GM12878 (cell line): ENCODE measurements at regions not wholly inside any gene's neighbourhood (a gene's known extent, or its start where the extent isn't known, plus 50 kb on each side); places are given as distances from the start of the nearest gene placed in this dataset.

ENCODE experiments used
- ATAC-seq: fragments of 200-7000 bp; cut with Tn5 transposase; 3 replicates; pipeline ENCODE4 v1.9.1; 2020; ENCODE audit warnings: mild to moderate bottlenecking, moderate library complexity
- BruUV-seq: library from RNA; stranded (reverse); fragments of 400-500 nt; replicated peaks from 2 replicates; lab custom pipeline; 2021; lab: Mats Ljungman, UMichigan
- CTCF ChIA-PET: fragments of 300-600 bp; sonication (Branson Sonifier 250); formaldehyde crosslinking; extraction: SDS; loops from one replicate; lab custom pipeline; 2021; ENCODE audit warnings: inconsistent platforms; lab: Yijun Ruan, JAX
- POLR2A ChIA-PET: fragments of 350-600 bp; formaldehyde crosslinking; extraction: SDS; loops from one replicate; lab custom pipeline; 2021; ENCODE audit warnings: inconsistent platforms; lab: Charles Lee
- RAD21 ChIA-PET: fragments of 300-600 bp; sonication (Branson Sonifier 250); formaldehyde crosslinking; loops from one replicate; lab custom pipeline; 2023; ENCODE audit warnings: antibody characterized with exemption; ENCODE audit not compliant: unreplicated experiment; lab: Charles Lee
- SMC1A ChIA-PET: fragments of 300-600 bp; sonication (Branson Sonifier 250); formaldehyde crosslinking; loops from one replicate; lab custom pipeline; 2023; ENCODE audit not compliant: unreplicated experiment, uncharacterized antibody; lab: Charles Lee
- DNase-seq: peaks from one replicate; pipeline ENCODE4 v3.0.0-alpha.2; 2011; ENCODE audit warnings: low read depth, low spot score
- FAIRE-seq: peaks from 3 replicates; lab custom pipeline; 2011; peaks lifted over from hg19 to GRCh38; lab: Jason Lieb, UNC
- H2AFZ ChIP-seq: 2 replicates; pipeline ENCODE4 v1.6.0; 2011; ENCODE audit warnings: low read depth, low read length, control low read depth; ENCODE audit not compliant: control insufficient read depth
- H3K27ac ChIP-seq: 2 replicates; pipeline ENCODE4 v1.5.1; 2011; ENCODE audit warnings: control low read depth; ENCODE audit not compliant: control insufficient read depth, insufficient read depth
- H3K27me3 ChIP-seq, 2 experiments: replicated peaks in 1 of 2; 2 replicates each; pipeline versions ENCODE4 v1.6.0 to v1.6.1; 2011; ENCODE audit warnings: low read length in 1 of 2; ENCODE audit not compliant: control insufficient read depth in 2 of 2, insufficient read depth in 2 of 2
- H3K36me3 ChIP-seq, 2 experiments: 2 replicates each; pipeline ENCODE4 v1.5.1; 2011; ENCODE audit warnings: low read length in 1 of 2; ENCODE audit not compliant: control insufficient read depth in 2 of 2, insufficient read depth in 2 of 2
- H3K4me1 ChIP-seq: 2 replicates; pipeline ENCODE4 v1.6.1; 2011; ENCODE audit warnings: mild to moderate bottlenecking, low read length, moderate library complexity, mixed read lengths; ENCODE audit not compliant: control insufficient read depth, insufficient read depth
- H3K4me2 ChIP-seq: 2 replicates; pipeline ENCODE4 v1.6.0; 2011; ENCODE audit warnings: control low read depth; ENCODE audit not compliant: control insufficient read depth, insufficient read depth
- H3K4me3 ChIP-seq: fragments of 200-600 bp; sonication (generic); 2 replicates; pipeline ENCODE4 v1.5.1; 2016
- H3K79me2 ChIP-seq: 2 replicates; pipeline ENCODE4 v1.6.0; 2011; ENCODE audit warnings: low read length; ENCODE audit not compliant: control insufficient read depth, insufficient read depth
- H3K9ac ChIP-seq: 2 replicates; pipeline ENCODE4 v1.8.0; 2011; ENCODE audit warnings: low read length, control low read depth, mixed read lengths; ENCODE audit not compliant: control insufficient read depth, insufficient read depth
- H3K9me3 ChIP-seq: replicated peaks from 3 replicates; pipeline ENCODE4 v1.5.1; 2011; ENCODE audit warnings: mild to moderate bottlenecking, low read length; ENCODE audit not compliant: control insufficient read depth, insufficient read depth
- H4K20me1 ChIP-seq: 2 replicates; pipeline ENCODE4 v1.6.0; 2011; ENCODE audit not compliant: control insufficient read depth, insufficient read depth
- BCLAF1 ChIP-seq: fragments of 450-650 bp; IDR thresholded peaks from 2 replicates; pipeline ENCODE4 v1.6.1; 2017; ENCODE audit warnings: antibody characterized with exemption, mild to moderate bottlenecking, moderate library complexity
- CHD4 ChIP-seq: fragments of 200-600 bp; sonication (generic); IDR thresholded peaks from 2 replicates; pipeline ENCODE4 v1.6.1; 2016; ENCODE audit warnings: mild to moderate bottlenecking
- DPF2 ChIP-seq: fragments of 450-650 bp; IDR thresholded peaks from 2 replicates; pipeline ENCODE4 v1.6.1; 2017; ENCODE audit warnings: mild to moderate bottlenecking
- E4F1 ChIP-seq: fragments of 450-650 bp; IDR thresholded peaks from 2 replicates; pipeline ENCODE4 v1.6.1; 2018; ENCODE audit warnings: borderline replicate concordance, mild to moderate bottlenecking; ENCODE audit not compliant: partially characterized antibody
- KDM1A ChIP-seq: fragments of 200-600 bp; sonication (generic); IDR thresholded peaks from 2 replicates; pipeline ENCODE4 v1.6.1; 2016; ENCODE audit warnings: borderline replicate concordance
- MTA2 ChIP-seq: fragments of 450-650 bp; IDR thresholded peaks from 2 replicates; pipeline ENCODE4 v1.6.1; 2016; ENCODE audit warnings: low read depth, mild to moderate bottlenecking, moderate library complexity
- MTA3 ChIP-seq: IDR thresholded peaks from 2 replicates; pipeline ENCODE4 v1.6.1; 2012; ENCODE audit warnings: low read length, inconsistent platforms, borderline replicate concordance
- RAD51 ChIP-seq: fragments of 450-650 bp; IDR thresholded peaks from 2 replicates; pipeline ENCODE4 v1.6.1; 2016; ENCODE audit warnings: moderate library complexity, mild to moderate bottlenecking, inconsistent platforms
- SREBF1 ChIP-seq: IDR thresholded peaks from 2 replicates; pipeline ENCODE4 v1.6.1; 2012; ENCODE audit warnings: mild to moderate bottlenecking, low read length
- ZBTB11 ChIP-seq: fragments of 450-650 bp; formaldehyde crosslinking; IDR thresholded peaks from 2 replicates; pipeline ENCODE4 v1.5.0; 2022; ENCODE audit warnings: mild to moderate bottlenecking, missing genetic modification characterization
- ZSCAN29 ChIP-seq: fragments of 450-650 bp; IDR thresholded peaks from 2 replicates; pipeline ENCODE4 v1.6.1; 2017; ENCODE audit warnings: mild to moderate bottlenecking, moderate library complexity
- ZZZ3 ChIP-seq: IDR thresholded peaks from 2 replicates; pipeline ENCODE4 v1.6.1; 2011; ENCODE audit warnings: low read depth; ENCODE audit not compliant: control insufficient read depth, insufficient read length
- WGBS: methylation state at CpG from one replicate; pipeline ENCODE4 v1.1.6; 2016; ENCODE audit warnings: low lambda C conversion rate; ENCODE audit not compliant: insufficient replicate concordance, insufficient coverage; ENCODE audit errors: missing lambda C conversion rate; 5-methylcytosine and 5-hydroxymethylcytosine counted together
- in situ Hi-C: fragments of 300-500 bp; cut with MboI; formaldehyde crosslinking; loops from 9 replicates; pipeline ENCODE4 v1.14.3; 2018; ENCODE audit warnings: mixed read lengths
- intact Hi-C: fragments of 100-400 bp; cut with micrococcal nuclease; formaldehyde crosslinking; loops from one replicate; pipeline ENCODE4 v1.14.2; 2022; ENCODE audit not compliant: unreplicated experiment
- TF ChIP-seq, protein P1 (sequence below): IDR thresholded peaks from 2 replicates; pipeline ENCODE4 v1.6.1; 2011; ENCODE audit warnings: mild to moderate bottlenecking, low read depth, low read length, moderate library complexity; ENCODE audit not compliant: insufficient replicate concordance

- no peak for TF ChIP-seq MTA2
- no peak for TF ChIP-seq CHD4
- TF ChIP-seq, protein P1, sequence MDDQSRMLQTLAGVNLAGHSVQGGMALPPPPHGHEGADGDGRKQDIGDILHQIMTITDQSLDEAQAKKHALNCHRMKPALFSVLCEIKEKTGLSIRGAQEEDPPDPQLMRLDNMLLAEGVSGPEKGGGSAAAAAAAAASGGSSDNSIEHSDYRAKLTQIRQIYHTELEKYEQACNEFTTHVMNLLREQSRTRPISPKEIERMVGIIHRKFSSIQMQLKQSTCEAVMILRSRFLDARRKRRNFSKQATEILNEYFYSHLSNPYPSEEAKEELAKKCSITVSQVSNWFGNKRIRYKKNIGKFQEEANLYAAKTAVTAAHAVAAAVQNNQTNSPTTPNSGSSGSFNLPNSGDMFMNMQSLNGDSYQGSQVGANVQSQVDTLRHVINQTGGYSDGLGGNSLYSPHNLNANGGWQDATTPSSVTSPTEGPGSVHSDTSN = no peak
- no peak for TF ChIP-seq ZZZ3
- TF ChIP-seq E4F1 = no peak
- no peak for TF ChIP-seq MTA3
- no peak for TF ChIP-seq DPF2
These were observed 207.1 kb upstream of the PAPPA start (continued) for GRCh38 chr9:115946530-115946929.

GRCh38 chr9:115951977-115952376, 201.6 kb upstream of the PAPPA start:
- ChIA-PET CTCF (no interaction called here), POLR2A (no interaction called here), RAD21 (no interaction called here), SMC1A (no interaction called here)
- in situ Hi-C loops = no loop called here
- no peaks in the 10 kb centered on the region for H3K79me2 ChIP-seq
- 7% methylated on average over 4 of the region's 4 CpGs for WGBS
- H3K4me3 ChIP-seq = no peak overlapping the region
- no peaks in the 10 kb centered on the region for H3K36me3 ChIP-seq
- H4K20me1 ChIP-seq = no peaks in the 10 kb centered on the region
- H3K4me1 ChIP-seq = no peaks in the 10 kb centered on the region
- DNase-seq = no peak
- no peaks in the 10 kb centered on the region for H3K9me3 ChIP-seq
- no peak overlapping the region for H2AFZ ChIP-seq
- no peak overlapping the region for H3K9ac ChIP-seq
- BruUV-seq = no TSS peak
- H3K27ac ChIP-seq = no peak overlapping the region
- FAIRE-seq = no peak
- H3K27me3 ChIP-seq = no peaks in the 10 kb centered on the region
- intact Hi-C loops = no loop called here
- no peak overlapping the region for H3K4me2 ChIP-seq
- no peak for ATAC-seq
- TF ChIP-seq, protein P1 = no peak
- TF ChIP-seq SREBF1 (no peak), ZSCAN29 (no peak), RAD51 (no peak), ZBTB11 (CRISPR knock-in tag) (no peak), BCLAF1 (no peak), KDM1A (no peak)
